Activated B cell treated with CpG ODN at 0.5 μM for 24 hours (primary cell): ENCODE measurements at regions not wholly inside any gene's neighbourhood (a gene's known extent, or its start where the extent isn't known, plus 50 kb on each side); places are given as distances from the start of the nearest gene placed in this dataset.
"Not testable (repeated sequence)": the region's sequence is repeated elsewhere in the genome, so short reads cannot be mapped to it uniquely, and the experiment has no call there.

Experiments used
- ATAC-seq: fragments of 200-7000 bp; cut with Tn5 transposase; one replicate; pipeline ENCODE4 v1.10.0; 2021; ENCODE audit warnings: low read depth, mild to moderate bottlenecking, moderate library complexity
- CTCF ChIA-PET: fragments of 350-600 bp; sonication (Branson Sonifier 250); formaldehyde crosslinking; loops from one replicate; lab custom pipeline; 2021; ENCODE audit warnings: antibody characterized with exemption; lab: Charles Lee
- POLR2A ChIA-PET: fragments of 350-600 bp; sonication (Branson Sonifier 250); formaldehyde crosslinking; loops from one replicate; lab custom pipeline; 2021; ENCODE audit warnings: antibody characterized with exemption; lab: Charles Lee
- DNase-seq: peaks from one replicate; pipeline ENCODE4 v3.0.0; 2022
- H3K27ac Mint-ChIP-seq: one replicate; pipeline ENCODE4 v1.8.0; 2020; ENCODE audit warnings: mixed read lengths
- H3K27me3 Mint-ChIP-seq: one replicate; pipeline ENCODE4 v1.8.0; 2021; ENCODE audit warnings: mixed read lengths
- H3K36me3 Mint-ChIP-seq: one replicate; pipeline ENCODE4 v1.8.0; 2021; ENCODE audit warnings: low read depth, mixed read lengths
- H3K4me1 Mint-ChIP-seq: one replicate; pipeline ENCODE4 v1.8.0; 2021; ENCODE audit warnings: mixed read lengths
- H3K4me3 Mint-ChIP-seq: one replicate; pipeline ENCODE4 v1.8.0; 2020; ENCODE audit warnings: mild to moderate bottlenecking, mixed read lengths
- H3K9me3 Mint-ChIP-seq: one replicate; pipeline ENCODE4 v1.8.0; 2020; ENCODE audit warnings: mixed read lengths
- CTCF ChIP-seq: fragments of 200-600 bp; IDR thresholded peaks from one replicate; pipeline ENCODE4 v1.8.0; 2022; ENCODE audit warnings: antibody characterized with exemption, mild to moderate bottlenecking
- intact Hi-C: fragments of 100-400 bp; cut with micrococcal nuclease; formaldehyde crosslinking; loops from one replicate; pipeline ENCODE4 v1.15.1; 2024

GRCh38 chr7:49613759-49614158 lies 159.7 kb upstream of the VWC2 start:
- ATAC-seq (no peak), DNase-seq (no peak)
- Mint-ChIP-seq H3K4me1 (no peaks in the 10 kb centered on the region), H3K27me3 (no peaks in the 10 kb centered on the region), H3K27ac (no peak overlapping the region), H3K9me3 (peaks cover 3% of the 10 kb centered on the region), H3K36me3 (no peaks in the 10 kb centered on the region), H3K4me3 (no peak overlapping the region)
- ChIA-PET CTCF (no interaction called here), POLR2A (no interaction called here)
- no peak for TF ChIP-seq CTCF
- intact Hi-C loops: no loop called here

GRCh38 chr7:49614974-49615373 lies 158.5 kb upstream of the VWC2 start:
- H3K4me1 Mint-ChIP-seq, POLR2A ChIA-PET, DNase-seq, H3K27me3 Mint-ChIP-seq, H3K27ac Mint-ChIP-seq, CTCF ChIA-PET, H3K9me3 Mint-ChIP-seq, intact Hi-C loops, ATAC-seq, H3K36me3 Mint-ChIP-seq, H3K4me3 Mint-ChIP-seq: not testable (repeated sequence)

GRCh38 chr7:49618028-49618427 lies 155.4 kb upstream of the VWC2 start:
- CTCF ChIA-PET: no interaction called here
- ATAC-seq: no peak

GRCh38 chr7:49623943-49624342 lies 149.5 kb upstream of the VWC2 start:
- H3K4me3 Mint-ChIP-seq: no peak overlapping the region
- DNase-seq: no peak
- peaks cover 2% of the 10 kb centered on the region for H3K9me3 Mint-ChIP-seq
- no peaks in the 10 kb centered on the region for H3K4me1 Mint-ChIP-seq
- ATAC-seq: no peak
- no peak overlapping the region for H3K27ac Mint-ChIP-seq
- no peak for TF ChIP-seq CTCF
- ChIA-PET CTCF (no interaction called here), POLR2A (no interaction called here)
- no peaks in the 10 kb centered on the region for H3K27me3 Mint-ChIP-seq
- intact Hi-C loops: no loop called here
- no peaks in the 10 kb centered on the region for H3K36me3 Mint-ChIP-seq

More at GRCh38 chr7:49618028-49618427, 155.4 kb upstream of the VWC2 start:
- DNase-seq: no peak
- no peak for TF ChIP-seq CTCF
- no peaks in the 10 kb centered on the region for H3K27me3 Mint-ChIP-seq
- no peaks in the 10 kb centered on the region for H3K4me1 Mint-ChIP-seq
- no peak overlapping the region for H3K4me3 Mint-ChIP-seq
- intact Hi-C loops: no loop called here
- no peaks in the 10 kb centered on the region for H3K36me3 Mint-ChIP-seq
- POLR2A ChIA-PET: no interaction called here
- no peak overlapping the region for H3K27ac Mint-ChIP-seq
- peaks cover 5% of the 10 kb centered on the region for H3K9me3 Mint-ChIP-seq

GRCh38 chr7:49624611-49625010 lies 148.8 kb upstream of the VWC2 start:
- Mint-ChIP-seq H3K27me3 (no peaks in the 10 kb centered on the region), H3K4me3 (no peak overlapping the region), H3K4me1 (no peaks in the 10 kb centered on the region), H3K27ac (no peak overlapping the region), H3K9me3 (peaks cover 2% of the 10 kb centered on the region), H3K36me3 (no peaks in the 10 kb centered on the region)
- CTCF ChIA-PET: no interaction called here
- ATAC-seq (no peak), DNase-seq (no peak)
- intact Hi-C loops: no loop called here
- TF ChIP-seq CTCF: no peak
- POLR2A ChIA-PET: no interaction called here

GRCh38 chr7:49630513-49630912 lies 142.9 kb upstream of the VWC2 start:
- no peak for DNase-seq
- H3K9me3 Mint-ChIP-seq: no peaks in the 10 kb centered on the region
- TF ChIP-seq CTCF: no peak
- POLR2A ChIA-PET: no interaction called here
- no peaks in the 10 kb centered on the region for H3K4me1 Mint-ChIP-seq
- CTCF ChIA-PET: no interaction called here
- no peaks in the 10 kb centered on the region for H3K36me3 Mint-ChIP-seq
- H3K27ac Mint-ChIP-seq: no peak overlapping the region
- H3K4me3 Mint-ChIP-seq: no peak overlapping the region
- H3K27me3 Mint-ChIP-seq: no peaks in the 10 kb centered on the region
- intact Hi-C loops: no loop called here
- ATAC-seq: no peak
